ENCODE measurements at regions not wholly inside any gene's neighbourhood (a gene's known extent, or its start where the extent isn't known, plus 50 kb on each side); places are given as distances from the start of the nearest gene placed in this dataset.

DNA sequence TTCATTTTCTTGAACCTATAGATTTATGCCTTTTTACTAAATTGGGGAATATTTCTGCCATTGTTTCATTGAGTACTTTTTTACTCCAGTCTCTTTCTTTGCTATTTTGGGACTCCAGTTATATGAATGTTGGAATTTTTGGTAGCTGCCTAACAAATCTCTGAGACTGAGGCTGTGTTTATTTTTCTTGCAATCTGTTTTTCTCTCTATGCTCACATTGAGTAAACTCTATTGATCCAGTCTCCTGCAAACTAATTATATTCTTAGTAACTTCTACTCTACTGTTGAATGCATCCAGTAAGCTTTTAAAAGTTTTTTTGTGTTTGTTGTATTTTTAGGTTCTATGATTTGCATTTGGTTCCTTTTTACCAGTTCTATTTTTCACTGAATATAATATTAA is 903.4 kb upstream of the GJE1 start:
- no peak overlapping the region for H3K27ac ChIP-seq
- H3K4me1 ChIP-seq: no peaks in the 10 kb centered on the region
- no peak for TF ChIP-seq POLR2A (IDR thresholded peaks at IDR 0.05)
- TF ChIP-seq, protein P1, sequence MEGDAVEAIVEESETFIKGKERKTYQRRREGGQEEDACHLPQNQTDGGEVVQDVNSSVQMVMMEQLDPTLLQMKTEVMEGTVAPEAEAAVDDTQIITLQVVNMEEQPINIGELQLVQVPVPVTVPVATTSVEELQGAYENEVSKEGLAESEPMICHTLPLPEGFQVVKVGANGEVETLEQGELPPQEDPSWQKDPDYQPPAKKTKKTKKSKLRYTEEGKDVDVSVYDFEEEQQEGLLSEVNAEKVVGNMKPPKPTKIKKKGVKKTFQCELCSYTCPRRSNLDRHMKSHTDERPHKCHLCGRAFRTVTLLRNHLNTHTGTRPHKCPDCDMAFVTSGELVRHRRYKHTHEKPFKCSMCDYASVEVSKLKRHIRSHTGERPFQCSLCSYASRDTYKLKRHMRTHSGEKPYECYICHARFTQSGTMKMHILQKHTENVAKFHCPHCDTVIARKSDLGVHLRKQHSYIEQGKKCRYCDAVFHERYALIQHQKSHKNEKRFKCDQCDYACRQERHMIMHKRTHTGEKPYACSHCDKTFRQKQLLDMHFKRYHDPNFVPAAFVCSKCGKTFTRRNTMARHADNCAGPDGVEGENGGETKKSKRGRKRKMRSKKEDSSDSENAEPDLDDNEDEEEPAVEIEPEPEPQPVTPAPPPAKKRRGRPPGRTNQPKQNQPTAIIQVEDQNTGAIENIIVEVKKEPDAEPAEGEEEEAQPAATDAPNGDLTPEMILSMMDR (IDR thresholded peaks at IDR 0.05): no peak
- no peaks in the 10 kb centered on the region for H3K27me3 ChIP-seq
- DNase-seq: no peak
- H3K9me3 ChIP-seq: no peaks in the 10 kb centered on the region
- no peaks in the 10 kb centered on the region for H3K36me3 ChIP-seq
- H3K4me3 ChIP-seq: no peak overlapping the region

DNA sequence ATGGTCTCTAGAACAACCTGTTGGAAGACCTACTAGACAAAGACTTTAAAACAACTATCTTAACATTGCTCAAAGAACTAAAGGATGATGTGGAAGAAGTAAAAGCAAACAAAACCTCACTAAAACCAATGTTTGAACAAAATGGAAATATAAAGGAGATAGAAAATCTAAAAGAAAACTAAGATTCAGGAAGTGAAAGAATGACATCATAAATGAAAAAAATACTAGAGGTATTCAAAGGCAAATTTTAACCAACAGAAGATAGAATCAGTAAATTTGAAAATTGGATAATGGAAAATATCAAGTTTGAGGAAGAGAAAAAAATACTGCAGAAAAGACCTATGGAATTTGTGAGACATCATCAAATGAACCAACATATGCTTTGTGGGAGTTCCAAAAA is 914.1 kb upstream of the GJE1 start:
- no peak for TF ChIP-seq POLR2A (IDR thresholded peaks at IDR 0.05)
- TF ChIP-seq, protein P1 (IDR thresholded peaks at IDR 0.05): no peak
- Histone ChIP-seq H3K4me1 (no peaks in the 10 kb centered on the region), H3K4me3 (no peak overlapping the region), H3K27me3 (no peaks in the 10 kb centered on the region), H3K27ac (no peak overlapping the region), H3K9me3 (no peaks in the 10 kb centered on the region), H3K36me3 (no peaks in the 10 kb centered on the region)
- DNase-seq: no peak

DNA sequence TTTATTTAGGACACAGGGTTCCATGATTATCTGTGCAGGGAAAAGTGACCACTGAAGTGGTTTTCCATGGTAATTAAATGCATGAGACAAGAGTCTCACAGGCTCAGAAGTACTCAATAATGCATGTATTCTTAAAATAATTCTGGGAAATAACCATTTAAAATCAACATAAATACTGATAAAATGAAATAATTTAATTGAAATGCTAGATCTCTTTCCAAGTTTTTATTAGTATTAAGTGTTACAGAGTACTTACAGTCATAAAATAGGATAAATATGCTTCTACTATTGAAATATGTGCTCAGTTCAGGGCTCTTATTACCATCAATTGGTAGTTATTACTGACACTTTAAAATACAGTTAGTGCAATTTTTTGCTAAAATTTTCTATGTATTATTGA is 916.0 kb upstream of the GJE1 start:
- Histone ChIP-seq H3K27ac (no peak overlapping the region), H3K4me3 (no peak overlapping the region), H3K9me3 (no peaks in the 10 kb centered on the region), H3K4me1 (no peaks in the 10 kb centered on the region), H3K27me3 (no peaks in the 10 kb centered on the region), H3K36me3 (no peaks in the 10 kb centered on the region)
- no peak for DNase-seq
- no peak for TF ChIP-seq POLR2A (IDR thresholded peaks at IDR 0.05)
- TF ChIP-seq, protein P1 (IDR thresholded peaks at IDR 0.05): no peak

DNA sequence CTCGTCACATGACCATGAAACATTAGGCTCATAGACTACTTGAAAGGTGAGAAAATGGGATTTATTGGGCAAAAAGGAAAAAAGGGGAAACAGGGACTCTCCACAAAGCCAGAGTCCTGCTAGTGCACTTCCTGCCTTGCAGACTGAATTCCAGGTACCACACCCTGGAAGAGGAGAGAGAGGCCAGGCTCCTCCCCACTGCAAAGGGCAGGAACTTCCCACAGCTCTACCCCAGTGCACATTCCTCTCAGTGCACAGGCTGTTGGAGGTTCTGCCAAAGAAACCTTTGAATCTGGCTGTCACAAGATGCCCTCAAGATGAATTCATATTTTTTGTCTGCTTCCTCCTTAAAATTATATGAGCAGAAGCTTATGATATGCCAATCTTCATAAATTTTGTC is 920.4 kb upstream of the GJE1 start:
- H3K9me3 ChIP-seq: no peaks in the 10 kb centered on the region
- no peak for DNase-seq
- no peaks in the 10 kb centered on the region for H3K4me1 ChIP-seq
- no peak overlapping the region for H3K4me3 ChIP-seq
- no peaks in the 10 kb centered on the region for H3K36me3 ChIP-seq
- no peak overlapping the region for H3K27ac ChIP-seq
- H3K27me3 ChIP-seq: no peaks in the 10 kb centered on the region
- TF ChIP-seq, protein P1 (IDR thresholded peaks at IDR 0.05): no peak
- no peak for TF ChIP-seq POLR2A (IDR thresholded peaks at IDR 0.05)

DNA sequence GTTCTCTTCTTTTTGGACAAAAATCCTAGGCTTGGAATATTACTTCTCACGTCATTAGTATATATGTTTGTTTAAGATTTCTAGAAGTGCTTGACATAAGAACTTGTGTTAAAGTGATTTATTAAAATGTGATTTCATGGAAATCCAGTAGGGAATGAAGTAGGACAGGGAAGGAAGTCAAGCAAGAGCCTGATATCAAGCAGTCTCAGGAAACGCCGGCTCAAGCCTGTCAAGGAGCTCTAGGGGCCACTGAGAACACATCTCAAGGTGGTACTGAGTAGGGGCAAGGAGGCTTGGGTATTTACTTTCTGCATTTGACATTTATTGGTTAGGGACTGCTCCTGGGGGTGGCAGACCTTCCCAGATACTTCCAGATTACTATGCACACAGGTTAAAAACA is 920.9 kb upstream of the GJE1 start:
- Histone ChIP-seq H3K4me1 (no peaks in the 10 kb centered on the region), H3K27ac (no peak overlapping the region), H3K27me3 (no peaks in the 10 kb centered on the region), H3K9me3 (no peaks in the 10 kb centered on the region), H3K4me3 (no peak overlapping the region), H3K36me3 (no peaks in the 10 kb centered on the region)
- TF ChIP-seq POLR2A (IDR thresholded peaks at IDR 0.05): no peak
- TF ChIP-seq, protein P1 (IDR thresholded peaks at IDR 0.05): no peak
- no peak for DNase-seq

DNA sequence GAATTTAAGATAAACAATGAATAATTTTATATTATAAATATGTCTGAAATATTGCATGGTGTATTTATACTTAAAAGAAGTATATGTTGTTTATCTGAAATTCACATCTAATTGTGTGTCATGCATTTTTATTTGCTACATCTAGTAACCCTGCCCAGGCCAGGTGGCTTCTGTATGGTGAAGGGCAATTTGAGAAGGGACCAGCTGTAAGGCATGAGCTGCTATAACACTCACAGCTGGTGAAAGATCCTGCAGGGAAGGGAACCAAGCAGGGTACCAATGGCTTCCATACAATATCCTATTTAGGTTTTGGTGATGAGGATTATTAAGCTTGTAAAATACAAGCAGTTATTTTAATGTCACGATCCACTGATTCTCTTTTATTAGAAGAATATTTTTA is 921.8 kb upstream of the GJE1 start:
- no peaks in the 10 kb centered on the region for H3K27me3 ChIP-seq
- H3K36me3 ChIP-seq: no peaks in the 10 kb centered on the region
- TF ChIP-seq, protein P1 (IDR thresholded peaks at IDR 0.05): no peak
- TF ChIP-seq POLR2A (IDR thresholded peaks at IDR 0.05): no peak
- no peak overlapping the region for H3K27ac ChIP-seq
- no peaks in the 10 kb centered on the region for H3K4me1 ChIP-seq
- H3K4me3 ChIP-seq: no peak overlapping the region
- no peaks in the 10 kb centered on the region for H3K9me3 ChIP-seq
- no peak for DNase-seq

Data from Peyer's patch (tissue), 4 donors.